NB4 (cell line): ENCODE measurements at regions not wholly inside any gene's neighbourhood (a gene's known extent, or its start where the extent isn't known, plus 50 kb on each side); places are given as distances from the start of the nearest gene placed in this dataset.
A peak's percentile ranks its signal among the peaks of the same experiment; 100 is the strongest.

Experiments
- DNase-seq: peaks from one replicate; pipeline ENCODE4 v3.0.0; 2010; ENCODE audit warnings: low read depth
- H3K4me3 ChIP-seq: one replicate; pipeline ENCODE4 v1.5.1; 2011; ENCODE audit warnings: mild to moderate bottlenecking, low read depth, low read length, moderate library complexity
- CTCF ChIP-seq: IDR thresholded peaks from one replicate; pipeline ENCODE4 v1.5.1; 2012; ENCODE audit warnings: low read depth, low read length
- MAX ChIP-seq: IDR thresholded peaks from 2 replicates; pipeline ENCODE4 v1.6.1; 2011; ENCODE audit warnings: low read depth, low read length
- MYC ChIP-seq: IDR thresholded peaks from 2 replicates; pipeline ENCODE4 v1.6.1; 2011; ENCODE audit warnings: low read depth, low read length
- POLR2A ChIP-seq: IDR thresholded peaks from 2 replicates; pipeline ENCODE4 v1.6.1; 2011; ENCODE audit warnings: mild to moderate bottlenecking; ENCODE audit not compliant: insufficient read length; ENCODE audit errors: extremely low read depth

- no peak for DNase-seq
- H3K4me3 ChIP-seq, result no peak overlapping the region
- no peak for TF ChIP-seq CTCF
- TF ChIP-seq MYC, result no peak
- TF ChIP-seq MAX, result no peak
- TF ChIP-seq POLR2A, result no peak
Observed at GRCh38 chr15:96693515-96693914, 363.0 kb downstream of the NR2F2 start.

- H3K4me3 ChIP-seq, result no peak overlapping the region
- DNase-seq, result peak; percentile 14
- no peak for TF ChIP-seq CTCF
- no peak for TF ChIP-seq MAX
- no peak for TF ChIP-seq POLR2A
- TF ChIP-seq MYC, result 0 out of 2 replicates have a peak, but pooled peaks have one; percentile 16
Observed at GRCh38 chr15:96693990-96694517, 363.6 kb downstream of the NR2F2 start.

GRCh38 chr15:96695426-96695825, 364.9 kb downstream of the NR2F2 start:
- no peak for TF ChIP-seq POLR2A
- TF ChIP-seq CTCF, result no peak
- no peak for TF ChIP-seq MYC
- no peak for TF ChIP-seq MAX
- no peak overlapping the region for H3K4me3 ChIP-seq
- no peak for DNase-seq

- DNase-seq, result no peak
- no peak for TF ChIP-seq POLR2A
- TF ChIP-seq MAX, result no peak
Observed at GRCh38 chr15:96699871-96700401, 369.4 kb downstream of the NR2F2 start.

GRCh38 chr15:96700555-96700954, 370.1 kb downstream of the NR2F2 start:
- no peak for DNase-seq
- H3K4me3 ChIP-seq, result no peak overlapping the region
- TF ChIP-seq CTCF (no peak), MAX (no peak), POLR2A (no peak), MYC (no peak)

More at GRCh38 chr15:96699871-96700401, 369.4 kb downstream of the NR2F2 start:
- no peak overlapping the region for H3K4me3 ChIP-seq

- no peak for DNase-seq
- TF ChIP-seq MAX (no peak), CTCF (no peak), POLR2A (no peak), MYC (no peak)
- no peak overlapping the region for H3K4me3 ChIP-seq
Observed at GRCh38 chr15:96701443-96701842, 370.9 kb downstream of the NR2F2 start.
